ENCODE measurements at regions not wholly inside any gene's neighbourhood (a gene's known extent, or its start where the extent isn't known, plus 50 kb on each side); places are given as distances from the start of the nearest gene placed in this dataset.

- TF ChIP-seq, protein P1, sequence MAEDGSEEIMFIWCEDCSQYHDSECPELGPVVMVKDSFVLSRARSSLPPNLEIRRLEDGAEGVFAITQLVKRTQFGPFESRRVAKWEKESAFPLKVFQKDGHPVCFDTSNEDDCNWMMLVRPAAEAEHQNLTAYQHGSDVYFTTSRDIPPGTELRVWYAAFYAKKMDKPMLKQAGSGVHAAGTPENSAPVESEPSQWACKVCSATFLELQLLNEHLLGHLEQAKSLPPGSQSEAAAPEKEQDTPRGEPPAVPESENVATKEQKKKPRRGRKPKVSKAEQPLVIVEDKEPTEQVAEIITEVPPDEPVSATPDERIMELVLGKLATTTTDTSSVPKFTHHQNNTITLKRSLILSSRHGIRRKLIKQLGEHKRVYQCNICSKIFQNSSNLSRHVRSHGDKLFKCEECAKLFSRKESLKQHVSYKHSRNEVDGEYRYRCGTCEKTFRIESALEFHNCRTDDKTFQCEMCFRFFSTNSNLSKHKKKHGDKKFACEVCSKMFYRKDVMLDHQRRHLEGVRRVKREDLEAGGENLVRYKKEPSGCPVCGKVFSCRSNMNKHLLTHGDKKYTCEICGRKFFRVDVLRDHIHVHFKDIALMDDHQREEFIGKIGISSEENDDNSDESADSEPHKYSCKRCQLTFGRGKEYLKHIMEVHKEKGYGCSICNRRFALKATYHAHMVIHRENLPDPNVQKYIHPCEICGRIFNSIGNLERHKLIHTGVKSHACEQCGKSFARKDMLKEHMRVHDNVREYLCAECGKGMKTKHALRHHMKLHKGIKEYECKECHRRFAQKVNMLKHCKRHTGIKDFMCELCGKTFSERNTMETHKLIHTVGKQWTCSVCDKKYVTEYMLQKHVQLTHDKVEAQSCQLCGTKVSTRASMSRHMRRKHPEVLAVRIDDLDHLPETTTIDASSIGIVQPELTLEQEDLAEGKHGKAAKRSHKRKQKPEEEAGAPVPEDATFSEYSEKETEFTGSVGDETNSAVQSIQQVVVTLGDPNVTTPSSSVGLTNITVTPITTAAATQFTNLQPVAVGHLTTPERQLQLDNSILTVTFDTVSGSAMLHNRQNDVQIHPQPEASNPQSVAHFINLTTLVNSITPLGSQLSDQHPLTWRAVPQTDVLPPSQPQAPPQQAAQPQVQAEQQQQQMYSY (CRISPR knock-in tag; IDR thresholded peaks at IDR 0.05), result no peak
- TF ChIP-seq NKRF (conservative IDR thresholded peaks at IDR 0.05), result no peak
- TF ChIP-seq CBFB (IDR thresholded peaks at IDR 0.05; ENCODE audit: low read depth), result no peak
- no peak for TF ChIP-seq BCL11A (IDR thresholded peaks at IDR 0.05; ENCODE audit: low read depth, low read length)
- TF ChIP-seq HDGF (IDR thresholded peaks at IDR 0.05), result no peak
- TF ChIP-seq CTCF (IDR thresholded peaks at IDR 0.05 in 2 of 3, conservative IDR thresholded peaks at IDR 0.05 in 1 of 3; ENCODE audit: control insufficient read depth in 2 of 3, extremely low read depth in 1 of 3, insufficient read depth in 1 of 3, low read depth in 3 of 3, low read length in 3 of 3), result no peak
- H4K20me1 ChIP-seq (ENCODE audit: control insufficient read depth, insufficient read depth), result no peaks in the 10 kb centered on the region
- no peak overlapping the region for H3K4me2 ChIP-seq (ENCODE audit: control insufficient read depth, insufficient read depth)
- 44% methylated on average over 2 of the region's 2 CpGs for WGBS (ENCODE audit: insufficient coverage, insufficient replicate concordance, low lambda C conversion rate, missing lambda C conversion rate)
- ChIA-PET POLR2A (no interaction called here), RAD21 (ENCODE audit: unreplicated experiment) (no interaction called here), CTCF (interaction anchor here (0.6 kb wide), 1 partner anchor 35 kb away, joined by 3 read pairs; no protein-coding TSS in a partner anchor), SMC1A (ENCODE audit: uncharacterized antibody, unreplicated experiment) (no interaction called here)
- intact Hi-C loops (cut with micrococcal nuclease; ENCODE audit: unreplicated experiment) (no loop called here), in situ Hi-C loops (cut with MboI) (no loop called here)
- H3K4me3 ChIP-seq, result no peak overlapping the region
- H3K27ac ChIP-seq (ENCODE audit: control insufficient read depth, insufficient read depth), result no peak overlapping the region
- DNase-seq (ENCODE audit: low read depth, low spot score) (no peak), ATAC-seq (no peak), FAIRE-seq (no peak)
- no TSS peak for BruUV-seq (replicated peaks)
- H3K36me3 ChIP-seq (ENCODE audit: control insufficient read depth in 2 of 2, insufficient read depth in 2 of 2, low read length in 1 of 2), result no peaks in the 10 kb centered on the region
- H3K79me2 ChIP-seq (ENCODE audit: control insufficient read depth, insufficient read depth, low read length), result no peaks in the 10 kb centered on the region
- H3K4me1 ChIP-seq (ENCODE audit: control insufficient read depth, insufficient read depth, low read length), result no peaks in the 10 kb centered on the region
- no peak overlapping the region for H3K9ac ChIP-seq (ENCODE audit: control insufficient read depth, insufficient read depth, low read length)
- H2AFZ ChIP-seq (ENCODE audit: control insufficient read depth, low read depth, low read length), result no peak overlapping the region
- no peaks in the 10 kb centered on the region for H3K9me3 ChIP-seq (replicated peaks; ENCODE audit: control insufficient read depth, insufficient read depth, low read length)
- no peaks in the 10 kb centered on the region for H3K27me3 ChIP-seq (replicated peaks in 1 of 2; ENCODE audit: control insufficient read depth in 2 of 2, insufficient read depth in 2 of 2, low read length in 1 of 2)
Observed at GRCh38 chr10:81759111-81759510, 115.9 kb upstream of the NRG3 start.
